BJ (cell line): ENCODE measurements at regions not wholly inside any gene's neighbourhood (a gene's known extent, or its start where the extent isn't known, plus 50 kb on each side); places are given as distances from the start of the nearest gene placed in this dataset.

Source experiments
- CTCF ChIA-PET: fragments of 350-600 bp; formaldehyde crosslinking; extraction: SDS; loops from one replicate; lab custom pipeline; 2021; ENCODE audit warnings: antibody characterized with exemption, inconsistent platforms; lab: Yijun Ruan, JAX
- POLR2A ChIA-PET: fragments of 300-600 bp; sonication (Branson Sonifier 250); formaldehyde crosslinking; extraction: SDS; loops from one replicate; lab custom pipeline; 2021; ENCODE audit warnings: antibody characterized with exemption; lab: Charles Lee
- DNase-seq: peaks from one replicate; pipeline ENCODE4 v3.0.0-alpha.2; 2011; ENCODE audit warnings: low read depth
- H3K27me3 ChIP-seq: 2 replicates; pipeline ENCODE4 v1.6.0; 2011; ENCODE audit warnings: low read length; ENCODE audit not compliant: control insufficient read depth, insufficient read depth
- H3K36me3 ChIP-seq: 2 replicates; pipeline ENCODE4 v1.5.1; 2011; ENCODE audit warnings: low read length; ENCODE audit not compliant: control insufficient read depth, insufficient read depth
- H3K4me3 ChIP-seq: 2 replicates; pipeline ENCODE4 v1.5.1; 2011; ENCODE audit warnings: low read depth, mild to moderate bottlenecking, control low read depth, low read length
- CTCF ChIP-seq: IDR thresholded peaks from 2 replicates; pipeline ENCODE4 v1.5.1; 2011; ENCODE audit warnings: low read depth, mild to moderate bottlenecking, control low read depth, inconsistent platforms, low read length, moderate library complexity; ENCODE audit not compliant: insufficient read depth

GRCh38 chrX:6962006-6962355 lies 185.5 kb upstream of the STS start:
- CTCF ChIA-PET: no interaction called here
- POLR2A ChIA-PET: no interaction called here
- Histone ChIP-seq H3K36me3 (no peaks in the 10 kb centered on the region), H3K27me3 (no peaks in the 10 kb centered on the region), H3K4me3 (no peak overlapping the region)
- DNase-seq: no peak
- TF ChIP-seq CTCF: no peak

GRCh38 chrX:6961286-6962005 lies 186.1 kb upstream of the STS start:
- ChIA-PET CTCF (no interaction called here), POLR2A (no interaction called here)
- no peak overlapping the region for H3K4me3 ChIP-seq
- no peaks in the 10 kb centered on the region for H3K27me3 ChIP-seq
- no peak for DNase-seq
- H3K36me3 ChIP-seq: no peaks in the 10 kb centered on the region
- TF ChIP-seq CTCF: no peak

- no peak for DNase-seq
- ChIA-PET POLR2A (no interaction called here), CTCF (no interaction called here)
- H3K36me3 ChIP-seq: no peaks in the 10 kb centered on the region
- H3K27me3 ChIP-seq: no peaks in the 10 kb centered on the region
- TF ChIP-seq CTCF: no peak
- no peak overlapping the region for H3K4me3 ChIP-seq
Observed at GRCh38 chrX:6959006-6959405, 188.5 kb upstream of the STS start.

- CTCF ChIA-PET: no interaction called here
- H3K36me3 ChIP-seq: no peaks in the 10 kb centered on the region
- POLR2A ChIA-PET: no interaction called here
- no peaks in the 10 kb centered on the region for H3K27me3 ChIP-seq
- no peak for DNase-seq
- no peak overlapping the region for H3K4me3 ChIP-seq
- no peak for TF ChIP-seq CTCF
Observed at GRCh38 chrX:6954836-6955235, 192.7 kb upstream of the STS start.

- POLR2A ChIA-PET: no interaction called here
- H3K4me3 ChIP-seq: no peak overlapping the region
- no peak for TF ChIP-seq CTCF
- no peaks in the 10 kb centered on the region for H3K27me3 ChIP-seq
- no peaks in the 10 kb centered on the region for H3K36me3 ChIP-seq
- DNase-seq: no peak
- CTCF ChIA-PET: no interaction called here
Observed at GRCh38 chrX:6946168-6946567, 201.3 kb upstream of the STS start.
